ENCODE measurements at regions not wholly inside any gene's neighbourhood (a gene's known extent, or its start where the extent isn't known, plus 50 kb on each side); places are given as distances from the start of the nearest gene placed in this dataset.

GRCh38 chr2:120550893-120551446, 184.7 kb upstream of the GLI2 start (continued):
- TF ChIP-seq KIAA2018 (CRISPR knock-in tag; IDR thresholded peaks at IDR 0.05; ENCODE audit: borderline replicate concordance) (no peak), ZNF343 (CRISPR knock-in tag; IDR thresholded peaks at IDR 0.05) (peak; percentile 90), ZBTB7B (CRISPR knock-in tag; IDR thresholded peaks at IDR 0.05) (peak; percentile 99), NKX3-1 (CRISPR knock-in tag; IDR thresholded peaks at IDR 0.05) (no peak), GTF2F1 (IDR thresholded peaks at IDR 0.05; ENCODE audit: low read length) (no peak), STAT5B (CRISPR knock-in tag; IDR thresholded peaks at IDR 0.05) (no peak), ZNF780A (CRISPR knock-in tag; IDR thresholded peaks at IDR 0.05) (no peak), AHDC1 (CRISPR knock-in tag; IDR thresholded peaks at IDR 0.05; ENCODE audit: borderline replicate concordance) (peak; percentile 86; the same call in 1 of the 2 replicates), ISX (CRISPR knock-in tag; conservative IDR thresholded peaks at IDR 0.05) (no peak), HINFP (CRISPR knock-in tag; IDR thresholded peaks at IDR 0.05; ENCODE audit: low read depth) (peak; percentile 80), SNRNP70 (IDR thresholded peaks at IDR 0.05; ENCODE audit: low read depth, low read length) (no peak), PHB2 (IDR thresholded peaks at IDR 0.05; ENCODE audit: partially characterized antibody) (no peak), ZBTB46 (CRISPR knock-in tag; IDR thresholded peaks at IDR 0.05; ENCODE audit: borderline replicate concordance) (no peak)
